Nephron progenitor cell (in vitro differentiated cells): ENCODE measurements at regions not wholly inside any gene's neighbourhood (a gene's known extent, or its start where the extent isn't known, plus 50 kb on each side); places are given as distances from the start of the nearest gene placed in this dataset.

Experiments
- DNase-seq: peaks from one replicate; pipeline ENCODE4 v3.0.0; 2021
- H3K27ac Mint-ChIP-seq: 2 replicates; pipeline ENCODE4 v1.8.0; 2021; ENCODE audit warnings: mild to moderate bottlenecking, moderate library complexity, mixed read lengths
- H3K27me3 Mint-ChIP-seq: 2 replicates; pipeline ENCODE4 v1.8.0; 2021; ENCODE audit warnings: mild to moderate bottlenecking, low read depth, mixed read lengths; ENCODE audit not compliant: poor library complexity
- H3K36me3 Mint-ChIP-seq: 2 replicates; pipeline ENCODE4 v1.8.0; 2021; ENCODE audit warnings: low read depth, mixed read lengths
- H3K4me1 Mint-ChIP-seq: 2 replicates; pipeline ENCODE4 v1.8.0; 2021; ENCODE audit warnings: mixed read lengths
- H3K4me3 Mint-ChIP-seq: 2 replicates; pipeline ENCODE4 v1.8.0; 2021; ENCODE audit warnings: mild to moderate bottlenecking, moderate library complexity, mixed read lengths
- H3K9me3 Mint-ChIP-seq: 2 replicates; pipeline ENCODE4 v1.8.0; 2021; ENCODE audit warnings: mild to moderate bottlenecking, moderate library complexity, mixed read lengths
- CTCF ChIP-seq: fragments of 200-600 bp; sonication (generic); IDR thresholded peaks from 2 replicates; pipeline ENCODE4 v1.5.0; 2021; ENCODE audit warnings: antibody characterized with exemption

GRCh38 chr12:42750356-42750755 lies 160.8 kb upstream of the PRICKLE1 start:
- no peak for DNase-seq
- Mint-ChIP-seq H3K9me3 (peaks cover 61% of the 10 kb centered on the region), H3K36me3 (peaks cover 53% of the 10 kb centered on the region), H3K4me3 (no peak overlapping the region), H3K4me1 (peaks cover 3% of the 10 kb centered on the region), H3K27me3 (peaks cover 6% of the 10 kb centered on the region), H3K27ac (no peak overlapping the region)
- no peak for TF ChIP-seq CTCF

- DNase-seq = no peak
- Mint-ChIP-seq H3K27ac (no peak overlapping the region), H3K4me3 (no peak overlapping the region), H3K4me1 (peaks cover 10% of the 10 kb centered on the region), H3K9me3 (peaks cover 65% of the 10 kb centered on the region), H3K27me3 (peaks cover 6% of the 10 kb centered on the region), H3K36me3 (peaks cover 50% of the 10 kb centered on the region)
- TF ChIP-seq CTCF = no peak
Measured at GRCh38 chr12:42749239-42749638, 159.7 kb upstream of the PRICKLE1 start.

- Mint-ChIP-seq H3K9me3 (peaks cover 37% of the 10 kb centered on the region), H3K27me3 (peaks cover 2% of the 10 kb centered on the region), H3K4me1 (peaks cover 43% of the 10 kb centered on the region), H3K4me3 (no peak overlapping the region), H3K36me3 (peaks cover 27% of the 10 kb centered on the region), H3K27ac (peak overlapping the region; percentile 61)
- DNase-seq = no peak
- TF ChIP-seq CTCF = no peak
Measured at GRCh38 chr12:42744539-42745182, 155.1 kb upstream of the PRICKLE1 start.

DNA sequence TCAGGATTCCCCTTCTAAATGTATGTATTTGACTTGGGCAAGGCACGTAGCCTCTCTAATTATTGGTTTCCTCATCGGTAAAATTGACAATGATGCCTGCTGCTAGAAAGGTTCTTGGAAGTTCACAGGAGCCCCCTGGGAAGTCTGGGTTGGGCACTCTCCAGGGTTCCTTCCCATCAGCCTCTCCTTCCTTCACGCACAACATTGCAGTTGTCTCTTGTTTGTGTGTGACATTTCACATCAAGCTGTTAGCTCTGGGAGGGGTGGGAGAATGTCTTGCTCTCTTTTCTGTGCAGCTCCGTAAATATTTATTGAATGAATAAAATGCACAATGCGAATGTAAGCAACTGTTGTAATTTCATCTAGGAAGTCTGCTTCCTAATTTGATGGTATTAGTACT lies 153.2 kb upstream of the PRICKLE1 start:
- TF ChIP-seq CTCF = no peak
- Mint-ChIP-seq H3K36me3 (peaks cover 16% of the 10 kb centered on the region), H3K27ac (peak overlapping the region; percentile 32), H3K27me3 (no peaks in the 10 kb centered on the region), H3K9me3 (peaks cover 30% of the 10 kb centered on the region), H3K4me1 (peaks cover 58% of the 10 kb centered on the region), H3K4me3 (no peak overlapping the region)
- DNase-seq = no peak

- DNase-seq = no peak
- H3K4me1 Mint-ChIP-seq = peaks cover 59% of the 10 kb centered on the region
- H3K36me3 Mint-ChIP-seq = peaks cover 9% of the 10 kb centered on the region
- H3K4me3 Mint-ChIP-seq = no peak overlapping the region
- H3K9me3 Mint-ChIP-seq = peaks cover 22% of the 10 kb centered on the region
- no peaks in the 10 kb centered on the region for H3K27me3 Mint-ChIP-seq
- TF ChIP-seq CTCF = no peak
- no peak overlapping the region for H3K27ac Mint-ChIP-seq
Measured at GRCh38 chr12:42741771-42742510, 152.4 kb upstream of the PRICKLE1 start.

- Mint-ChIP-seq H3K4me3 (no peak overlapping the region), H3K27ac (no peak overlapping the region), H3K4me1 (peaks cover 65% of the 10 kb centered on the region), H3K9me3 (peaks cover 13% of the 10 kb centered on the region), H3K36me3 (peaks cover under 1% of the 10 kb centered on the region), H3K27me3 (no peaks in the 10 kb centered on the region)
- no peak for DNase-seq
- TF ChIP-seq CTCF = no peak
Measured at GRCh38 chr12:42741091-42741490, 151.5 kb upstream of the PRICKLE1 start.
